GM08714 (cell line): ENCODE measurements at regions not wholly inside any gene's neighbourhood (a gene's known extent, or its start where the extent isn't known, plus 50 kb on each side); places are given as distances from the start of the nearest gene placed in this dataset.

ENCODE experiments used
- H3K4me3 ChIP-seq: fragments of 200-500 bp; sonication (Bioruptor generic); 2 replicates; pipeline ENCODE4 v1.5.1; 2014; ENCODE audit warnings: mild to moderate bottlenecking, low read length, inconsistent platforms
- ZNF274 ChIP-seq: IDR thresholded peaks from 2 replicates; pipeline ENCODE4 v1.6.1; 2012; ENCODE audit warnings: mild to moderate bottlenecking, low read depth, low read length

GRCh38 chr13:24063281-24063877 is 97.1 kb upstream of the SPATA13 start:
- no peak for TF ChIP-seq ZNF274
- H3K4me3 ChIP-seq = no peak overlapping the region

- TF ChIP-seq ZNF274 = no peak
- no peak overlapping the region for H3K4me3 ChIP-seq
Measured at GRCh38 chr13:24064371-24064770, 96.1 kb upstream of the SPATA13 start.

GRCh38 chr13:24065176-24065575 is 95.3 kb upstream of the SPATA13 start:
- H3K4me3 ChIP-seq = no peak overlapping the region
- TF ChIP-seq ZNF274 = no peak

- TF ChIP-seq ZNF274 = no peak
- H3K4me3 ChIP-seq = no peak overlapping the region
Measured at GRCh38 chr13:24066405-24067295, 93.9 kb upstream of the SPATA13 start.

GRCh38 chr13:24068472-24068871 is 92.0 kb upstream of the SPATA13 start:
- no peak for TF ChIP-seq ZNF274
- H3K4me3 ChIP-seq = no peak overlapping the region

GRCh38 chr13:24071016-24071415 is 89.5 kb upstream of the SPATA13 start:
- TF ChIP-seq ZNF274 = no peak
- no peak overlapping the region for H3K4me3 ChIP-seq

GRCh38 chr13:24071423-24072075 is 89.0 kb upstream of the SPATA13 start:
- TF ChIP-seq ZNF274 = no peak
- no peak overlapping the region for H3K4me3 ChIP-seq

- TF ChIP-seq ZNF274 = no peak
- H3K4me3 ChIP-seq = no peak overlapping the region
Measured at GRCh38 chr13:24073657-24074056, 86.9 kb upstream of the SPATA13 start.

- no peak for TF ChIP-seq ZNF274
Measured at GRCh38 chr13:24074678-24075077, 85.8 kb upstream of the SPATA13 start.

GRCh38 chr13:24075137-24075975 is 85.2 kb upstream of the SPATA13 start:
- H3K4me3 ChIP-seq = no peak overlapping the region
- no peak for TF ChIP-seq ZNF274

More at GRCh38 chr13:24074678-24075077, 85.8 kb upstream of the SPATA13 start:
- no peak overlapping the region for H3K4me3 ChIP-seq

GRCh38 chr13:24076109-24076508 is 84.4 kb upstream of the SPATA13 start:
- no peak overlapping the region for H3K4me3 ChIP-seq
- TF ChIP-seq ZNF274 = no peak

GRCh38 chr13:24076636-24077035 is 83.9 kb upstream of the SPATA13 start:
- no peak overlapping the region for H3K4me3 ChIP-seq
- TF ChIP-seq ZNF274 = no peak

- TF ChIP-seq ZNF274 = no peak
Measured at GRCh38 chr13:24080134-24080533, 80.4 kb upstream of the SPATA13 start.

GRCh38 chr13:24081387-24081786 is 79.1 kb upstream of the SPATA13 start:
- TF ChIP-seq ZNF274 = no peak
- H3K4me3 ChIP-seq = no peak overlapping the region

More at GRCh38 chr13:24080134-24080533, 80.4 kb upstream of the SPATA13 start:
- no peak overlapping the region for H3K4me3 ChIP-seq
